ENCODE measurements at regions not wholly inside any gene's neighbourhood (a gene's known extent, or its start where the extent isn't known, plus 50 kb on each side); places are given as distances from the start of the nearest gene placed in this dataset.

DNA sequence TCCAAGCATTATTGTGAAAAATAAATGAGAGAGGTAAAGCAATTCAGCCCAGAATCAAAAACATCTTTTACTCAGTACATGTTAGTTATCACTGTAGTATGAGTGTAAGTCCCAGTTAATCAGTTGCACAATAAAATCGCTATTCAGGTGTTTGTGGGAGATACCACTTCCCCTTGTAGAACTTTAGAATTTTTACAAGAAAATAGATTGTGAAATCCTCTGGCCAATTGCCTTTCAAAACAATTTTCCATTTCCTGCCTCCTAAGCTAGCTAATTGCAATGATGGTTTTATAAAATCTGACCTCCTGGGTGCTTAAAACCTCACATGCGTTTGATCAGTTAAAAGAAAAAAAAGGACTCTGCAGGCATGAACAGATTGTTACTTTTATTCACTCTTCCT is 332.5 kb downstream of the PID1 start:
- TF ChIP-seq, protein P1, sequence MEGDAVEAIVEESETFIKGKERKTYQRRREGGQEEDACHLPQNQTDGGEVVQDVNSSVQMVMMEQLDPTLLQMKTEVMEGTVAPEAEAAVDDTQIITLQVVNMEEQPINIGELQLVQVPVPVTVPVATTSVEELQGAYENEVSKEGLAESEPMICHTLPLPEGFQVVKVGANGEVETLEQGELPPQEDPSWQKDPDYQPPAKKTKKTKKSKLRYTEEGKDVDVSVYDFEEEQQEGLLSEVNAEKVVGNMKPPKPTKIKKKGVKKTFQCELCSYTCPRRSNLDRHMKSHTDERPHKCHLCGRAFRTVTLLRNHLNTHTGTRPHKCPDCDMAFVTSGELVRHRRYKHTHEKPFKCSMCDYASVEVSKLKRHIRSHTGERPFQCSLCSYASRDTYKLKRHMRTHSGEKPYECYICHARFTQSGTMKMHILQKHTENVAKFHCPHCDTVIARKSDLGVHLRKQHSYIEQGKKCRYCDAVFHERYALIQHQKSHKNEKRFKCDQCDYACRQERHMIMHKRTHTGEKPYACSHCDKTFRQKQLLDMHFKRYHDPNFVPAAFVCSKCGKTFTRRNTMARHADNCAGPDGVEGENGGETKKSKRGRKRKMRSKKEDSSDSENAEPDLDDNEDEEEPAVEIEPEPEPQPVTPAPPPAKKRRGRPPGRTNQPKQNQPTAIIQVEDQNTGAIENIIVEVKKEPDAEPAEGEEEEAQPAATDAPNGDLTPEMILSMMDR (IDR thresholded peaks at IDR 0.05), result no peak
- no peak for TF ChIP-seq POLR2A (IDR thresholded peaks at IDR 0.05)

Measured in body of pancreas (tissue), 4 donors.